ENCODE measurements at regions not wholly inside any gene's neighbourhood (a gene's known extent, or its start where the extent isn't known, plus 50 kb on each side); places are given as distances from the start of the nearest gene placed in this dataset.
"Not testable (repeated sequence)": the region's sequence is repeated elsewhere in the genome, so short reads cannot be mapped to it uniquely, and the experiment has no call there.

GRCh38 chr10:91088300-91089140 lies 131.9 kb upstream of the PCGF5 start:
- Mint-ChIP-seq H3K36me3 (ENCODE audit: low read depth) (no peaks in the 10 kb centered on the region), H3K27me3 (ENCODE audit: insufficient read depth) (peaks cover 7% of the 10 kb centered on the region), H3K27ac (no peak overlapping the region), H3K4me3 (no peak overlapping the region), H3K4me1 (ENCODE audit: low read depth) (no peaks in the 10 kb centered on the region), H3K9me3 (peaks cover under 1% of the 10 kb centered on the region)
- no peak for DNase-seq (ENCODE audit: low spot score)
- intact Hi-C loops (cut with micrococcal nuclease): loop anchor here (1.0 to 10.0 kb wide), 3 partner anchors 82 to 174 kb away; no protein-coding TSS in a partner anchor

GRCh38 chr10:91090761-91091529 lies 129.5 kb upstream of the PCGF5 start:
- Mint-ChIP-seq H3K27ac (no peak overlapping the region), H3K27me3 (ENCODE audit: insufficient read depth) (peaks cover 4% of the 10 kb centered on the region), H3K4me3 (no peak overlapping the region), H3K9me3 (peaks cover 18% of the 10 kb centered on the region), H3K36me3 (ENCODE audit: low read depth) (no peaks in the 10 kb centered on the region), H3K4me1 (ENCODE audit: low read depth) (no peaks in the 10 kb centered on the region)
- intact Hi-C loops (cut with micrococcal nuclease): no loop called here
- DNase-seq (ENCODE audit: low spot score): no peak

GRCh38 chr10:91091780-91092179 lies 128.7 kb upstream of the PCGF5 start:
- intact Hi-C loops (cut with micrococcal nuclease): no loop called here
- no peaks in the 10 kb centered on the region for H3K27me3 Mint-ChIP-seq (ENCODE audit: insufficient read depth)
- no peak for DNase-seq (ENCODE audit: low spot score)
- H3K4me3 Mint-ChIP-seq: no peak overlapping the region
- H3K27ac Mint-ChIP-seq: no peak overlapping the region
- H3K36me3 Mint-ChIP-seq (ENCODE audit: low read depth): no peaks in the 10 kb centered on the region
- no peaks in the 10 kb centered on the region for H3K4me1 Mint-ChIP-seq (ENCODE audit: low read depth)
- peaks cover 24% of the 10 kb centered on the region for H3K9me3 Mint-ChIP-seq

GRCh38 chr10:91096274-91096673 lies 124.2 kb upstream of the PCGF5 start:
- H3K4me3 Mint-ChIP-seq: no peak overlapping the region
- H3K27me3 Mint-ChIP-seq (ENCODE audit: insufficient read depth): no peaks in the 10 kb centered on the region
- peaks cover 2% of the 10 kb centered on the region for H3K36me3 Mint-ChIP-seq (ENCODE audit: low read depth)
- intact Hi-C loops (cut with micrococcal nuclease): no loop called here
- H3K4me1 Mint-ChIP-seq (ENCODE audit: low read depth): peaks cover 5% of the 10 kb centered on the region
- H3K9me3 Mint-ChIP-seq: peaks cover 38% of the 10 kb centered on the region
- DNase-seq (ENCODE audit: low spot score): no peak
- H3K27ac Mint-ChIP-seq: no peak overlapping the region

GRCh38 chr10:91097313-91097712 lies 123.2 kb upstream of the PCGF5 start:
- intact Hi-C loops (cut with micrococcal nuclease): no loop called here
- Mint-ChIP-seq H3K4me3 (no peak overlapping the region), H3K27me3 (ENCODE audit: insufficient read depth) (no peaks in the 10 kb centered on the region), H3K27ac (no peak overlapping the region), H3K9me3 (peaks cover 38% of the 10 kb centered on the region), H3K4me1 (ENCODE audit: low read depth) (peaks cover 5% of the 10 kb centered on the region), H3K36me3 (ENCODE audit: low read depth) (peaks cover 2% of the 10 kb centered on the region)
- no peak for DNase-seq (ENCODE audit: low spot score)

GRCh38 chr10:91098021-91098420 lies 122.4 kb upstream of the PCGF5 start:
- DNase-seq (ENCODE audit: low spot score); H3K36me3 Mint-ChIP-seq (ENCODE audit: low read depth); H3K27me3 Mint-ChIP-seq (ENCODE audit: insufficient read depth); intact Hi-C loops (cut with micrococcal nuclease); H3K4me1 Mint-ChIP-seq (ENCODE audit: low read depth); H3K27ac Mint-ChIP-seq; H3K4me3 Mint-ChIP-seq: not testable (repeated sequence)
- H3K9me3 Mint-ChIP-seq: peaks cover 38% of the 10 kb centered on the region

- Mint-ChIP-seq H3K27ac (no peak overlapping the region), H3K4me3 (no peak overlapping the region), H3K4me1 (ENCODE audit: low read depth) (peaks cover 5% of the 10 kb centered on the region), H3K27me3 (ENCODE audit: insufficient read depth) (peaks cover 11% of the 10 kb centered on the region), H3K9me3 (peaks cover 10% of the 10 kb centered on the region), H3K36me3 (ENCODE audit: low read depth) (no peaks in the 10 kb centered on the region)
- no peak for DNase-seq (ENCODE audit: low spot score)
- intact Hi-C loops (cut with micrococcal nuclease): no loop called here
These were observed 116.9 kb upstream of the PCGF5 start for GRCh38 chr10:91103384-91104192.

GRCh38 chr10:91104193-91105041 lies 116.0 kb upstream of the PCGF5 start:
- no peak for DNase-seq (ENCODE audit: low spot score)
- no peaks in the 10 kb centered on the region for H3K36me3 Mint-ChIP-seq (ENCODE audit: low read depth)
- H3K4me3 Mint-ChIP-seq: no peak overlapping the region
- H3K27me3 Mint-ChIP-seq (ENCODE audit: insufficient read depth): peaks cover 11% of the 10 kb centered on the region
- intact Hi-C loops (cut with micrococcal nuclease): no loop called here
- peaks cover 5% of the 10 kb centered on the region for H3K4me1 Mint-ChIP-seq (ENCODE audit: low read depth)
- peaks cover 10% of the 10 kb centered on the region for H3K9me3 Mint-ChIP-seq
- no peak overlapping the region for H3K27ac Mint-ChIP-seq

GRCh38 chr10:91105269-91105668 lies 115.2 kb upstream of the PCGF5 start:
- no peak overlapping the region for H3K4me3 Mint-ChIP-seq
- no peak overlapping the region for H3K27ac Mint-ChIP-seq
- peaks cover 10% of the 10 kb centered on the region for H3K9me3 Mint-ChIP-seq
- H3K4me1 Mint-ChIP-seq (ENCODE audit: low read depth): peaks cover 2% of the 10 kb centered on the region
- H3K27me3 Mint-ChIP-seq (ENCODE audit: insufficient read depth): peaks cover 11% of the 10 kb centered on the region
- intact Hi-C loops (cut with micrococcal nuclease): no loop called here
- H3K36me3 Mint-ChIP-seq (ENCODE audit: low read depth): no peaks in the 10 kb centered on the region
- no peak for DNase-seq (ENCODE audit: low spot score)

- Mint-ChIP-seq H3K9me3 (peaks cover 10% of the 10 kb centered on the region), H3K27me3 (ENCODE audit: insufficient read depth) (peaks cover 12% of the 10 kb centered on the region), H3K4me1 (ENCODE audit: low read depth) (no peaks in the 10 kb centered on the region), H3K36me3 (ENCODE audit: low read depth) (no peaks in the 10 kb centered on the region), H3K27ac (no peak overlapping the region), H3K4me3 (no peak overlapping the region)
- intact Hi-C loops (cut with micrococcal nuclease): no loop called here
- no peak for DNase-seq (ENCODE audit: low spot score)
These were observed 111.6 kb upstream of the PCGF5 start for GRCh38 chr10:91108820-91109219.

GRCh38 chr10:91111060-91111459 lies 109.4 kb upstream of the PCGF5 start:
- peaks cover 9% of the 10 kb centered on the region for H3K27me3 Mint-ChIP-seq (ENCODE audit: insufficient read depth)
- no peaks in the 10 kb centered on the region for H3K4me1 Mint-ChIP-seq (ENCODE audit: low read depth)
- no peaks in the 10 kb centered on the region for H3K36me3 Mint-ChIP-seq (ENCODE audit: low read depth)
- no peak overlapping the region for H3K4me3 Mint-ChIP-seq
- H3K9me3 Mint-ChIP-seq: peaks cover 10% of the 10 kb centered on the region
- no peak overlapping the region for H3K27ac Mint-ChIP-seq
- no peak for DNase-seq (ENCODE audit: low spot score)
- intact Hi-C loops (cut with micrococcal nuclease): no loop called here

Data from activated T-helper 1 cell treated with anti-CD3 and anti-CD28 coated beads, Interleukin-12 subunit alpha, Interleukin-12 subunit beta, Interleukin-2, Interleukin-4 antibody, amounts not matched to agents 30 ng/mL and 10 ng/mL and 1 ng/mL, durations not matched to agents 14 hours and 24 hours and 36 hours (primary cell).